Neuronal stem cell (in vitro differentiated cells): ENCODE measurements at regions not wholly inside any gene's neighbourhood (a gene's known extent, or its start where the extent isn't known, plus 50 kb on each side); places are given as distances from the start of the nearest gene placed in this dataset.
"Not testable (repeated sequence)": the region's sequence is repeated elsewhere in the genome, so short reads cannot be mapped to it uniquely, and the experiment has no call there.

Source experiments
- DNase-seq: peaks from one replicate; pipeline ENCODE4 v3.0.0-alpha.2; 2013; ENCODE audit warnings: low spot score
- H2AFZ ChIP-seq: one replicate; pipeline ENCODE4 v1.6.1; 2013; ENCODE audit warnings: mild to moderate bottlenecking, low read length, inconsistent platforms
- H2AK5ac ChIP-seq: 2 replicates; pipeline ENCODE4 v1.6.1; 2013; ENCODE audit warnings: low read depth, mild to moderate bottlenecking, inconsistent platforms, low read length, moderate library complexity, mixed read lengths
- H2BK120ac ChIP-seq: 2 replicates; pipeline ENCODE4 v1.6.1; 2013; ENCODE audit warnings: low read depth, mild to moderate bottlenecking, inconsistent platforms, low read length, moderate library complexity, mixed read lengths
- H2BK12ac ChIP-seq: one replicate; pipeline ENCODE4 v1.6.1; 2013; ENCODE audit warnings: low read length, inconsistent platforms
- H2BK15ac ChIP-seq: 2 replicates; pipeline ENCODE4 v1.6.1; 2013; ENCODE audit warnings: mild to moderate bottlenecking, low read length, inconsistent platforms, mixed read lengths
- H2BK5ac ChIP-seq: one replicate; pipeline ENCODE4 v1.6.1; 2013; ENCODE audit warnings: inconsistent platforms, mild to moderate bottlenecking, low read length, moderate library complexity
- H3K14ac ChIP-seq: one replicate; pipeline ENCODE4 v1.6.1; 2013; ENCODE audit warnings: low read length, inconsistent platforms
- H3K18ac ChIP-seq: 2 replicates; pipeline ENCODE4 v1.6.1; 2013; ENCODE audit warnings: low read length, inconsistent platforms
- H3K23ac ChIP-seq: 2 replicates; pipeline ENCODE4 v1.6.1; 2013; ENCODE audit warnings: low read depth, mild to moderate bottlenecking, mixed read lengths, low read length, inconsistent platforms; ENCODE audit not compliant: poor library complexity
- H3K27ac ChIP-seq: replicated peaks from 3 replicates; pipeline ENCODE4 v1.5.1; 2013; ENCODE audit warnings: low read length, inconsistent platforms
- H3K27me3 ChIP-seq, 3 experiments: 2 replicates each; pipeline ENCODE4 v1.6.1; 2013; ENCODE audit warnings: low read length in 3 of 3, mild to moderate bottlenecking in 2 of 3, inconsistent platforms in 1 of 3, low read depth in 1 of 3, mixed read lengths in 1 of 3, moderate library complexity in 1 of 3; ENCODE audit not compliant: control insufficient read depth in 3 of 3, insufficient read depth in 3 of 3
- H3K36me3 ChIP-seq, 2 donors: replicated peaks in 1 of 2; 2 replicates each; pipeline ENCODE4 v1.6.1; 2013; ENCODE audit warnings: low read length in 2 of 2; ENCODE audit not compliant: control insufficient read depth in 2 of 2, insufficient read depth in 2 of 2
- H3K4ac ChIP-seq: 2 replicates; pipeline ENCODE4 v1.6.1; 2013; ENCODE audit warnings: inconsistent platforms, mild to moderate bottlenecking, low read length, moderate library complexity
- H3K4me1 ChIP-seq, 2 donors: 1 replicate in 1 of 2; 2 replicates in 1 of 2; pipeline ENCODE4 v1.6.1; 2013; ENCODE audit warnings: low read length in 2 of 2, low read depth in 1 of 2; ENCODE audit not compliant: control insufficient read depth in 2 of 2, insufficient read depth in 1 of 2
- H3K4me2 ChIP-seq: one replicate; pipeline ENCODE4 v1.6.1; 2013; ENCODE audit warnings: mild to moderate bottlenecking, low read length, inconsistent platforms; ENCODE audit not compliant: insufficient read depth, poor library complexity, severe bottlenecking
- H3K4me3 ChIP-seq, 2 donors: 2 replicates each; pipeline ENCODE4 v1.5.1; 2013; ENCODE audit warnings: low read length in 2 of 2, mild to moderate bottlenecking in 2 of 2, inconsistent platforms in 1 of 2, moderate library complexity in 1 of 2
- H3K79me1 ChIP-seq: one replicate; pipeline ENCODE4 v1.6.1; 2013; ENCODE audit warnings: low read depth, mild to moderate bottlenecking, inconsistent platforms, low read length, moderate library complexity
- H3K9ac ChIP-seq: one replicate; pipeline ENCODE4 v1.6.1; 2013; ENCODE audit warnings: mild to moderate bottlenecking, low read depth, low read length, inconsistent platforms; ENCODE audit not compliant: poor library complexity
- H3K9me3 ChIP-seq, 2 donors: replicated peaks in 1 of 2; 2 replicates each; pipeline versions ENCODE3 to v1.6.1; 2013; ENCODE audit warnings: low read length in 2 of 2, mild to moderate bottlenecking in 2 of 2, inconsistent platforms in 1 of 2, low read depth in 1 of 2, mixed read lengths in 1 of 2, moderate library complexity in 1 of 2; ENCODE audit not compliant: control insufficient read depth in 2 of 2, insufficient read depth in 1 of 2
- H4K8ac ChIP-seq: one replicate; pipeline ENCODE4 v1.6.1; 2013; ENCODE audit warnings: low read depth, mild to moderate bottlenecking, inconsistent platforms, low read length, moderate library complexity
- H4K91ac ChIP-seq: one replicate; pipeline ENCODE4 v1.6.1; 2013; ENCODE audit warnings: low read length, low read depth, mild to moderate bottlenecking, inconsistent platforms; ENCODE audit not compliant: poor library complexity
- WGBS, 2 donors: extraction: QIAGEN DNeasy Blood & Tissue Kit; methylation state at CpG; one replicate each; pipeline ENCODE4 v1.1.7; 2013; ENCODE audit warnings: missing lambda C conversion rate in 2 of 2, mixed read lengths in 1 of 2; ENCODE audit not compliant: insufficient read length in 2 of 2, insufficient replicate concordance in 1 of 2; ENCODE audit errors: extremely low coverage in 2 of 2; 5-methylcytosine and 5-hydroxymethylcytosine counted together

DNA sequence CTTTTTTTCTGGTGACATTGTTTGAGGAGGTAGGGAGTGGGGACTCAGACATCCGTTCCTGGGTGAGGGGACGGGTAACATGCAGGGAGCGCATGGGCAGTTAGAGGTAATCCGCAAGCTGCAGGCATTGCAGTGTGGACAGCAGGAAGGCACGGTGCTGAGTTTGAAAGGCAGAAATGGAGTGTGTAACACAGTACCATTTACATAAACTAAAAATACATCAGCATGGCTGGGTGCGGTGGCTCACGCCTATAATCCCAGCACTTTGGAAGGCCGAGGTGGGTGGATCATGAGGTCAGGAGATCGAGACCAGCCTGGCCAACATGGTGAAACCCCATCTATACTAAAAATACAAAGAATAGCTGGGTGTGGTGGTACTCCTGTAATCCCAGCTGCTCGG, 109.3 kb upstream of the EXOC2 start:
- not testable (repeated sequence) for H3K9me3 ChIP-seq, H3K4ac ChIP-seq, H2BK12ac ChIP-seq, H3K4me2 ChIP-seq, H2AK5ac ChIP-seq, H3K4me1 ChIP-seq, DNase-seq, H3K14ac ChIP-seq, H3K79me1 ChIP-seq, H3K18ac ChIP-seq, H4K91ac ChIP-seq, H3K4me3 ChIP-seq, H2BK15ac ChIP-seq, H3K36me3 ChIP-seq, H3K27me3 ChIP-seq, H3K27ac ChIP-seq, H3K23ac ChIP-seq, H2BK120ac ChIP-seq, H2BK5ac ChIP-seq, H4K8ac ChIP-seq, H3K9ac ChIP-seq, H2AFZ ChIP-seq
- no CpG with 5 or more reads among the region's 10 CpGs for WGBS, 2 donors

GRCh38 chr6:799769-800168, 106.8 kb upstream of the EXOC2 start:
- Histone ChIP-seq H3K27ac (no peak overlapping the region), H2AFZ (no peak overlapping the region), H2BK5ac (no peak overlapping the region), H2BK15ac (no peak overlapping the region), H3K4me3 (no peak overlapping the region), H3K9ac (no peak overlapping the region), H4K91ac (no peak overlapping the region), H4K8ac (no peak overlapping the region), H3K23ac (no peak overlapping the region), H3K4me2 (no peak overlapping the region), H2AK5ac (no peak overlapping the region), H2BK12ac (no peak overlapping the region), H3K4me1 (no peaks in the 10 kb centered on the region), H3K14ac (no peak overlapping the region), H3K27me3 (peaks cover 0 to 11% (median 0%) of the 10 kb centered on the region in 3 experiments), H2BK120ac (no peak overlapping the region), H3K18ac (no peak overlapping the region), H3K36me3 (no peaks in the 10 kb centered on the region), H3K9me3 (no peaks in the 10 kb centered on the region), H3K79me1 (no peaks in the 10 kb centered on the region), H3K4ac (no peak overlapping the region)
- no CpG with 5 or more reads among the region's 6 CpGs for WGBS, 2 donors
- DNase-seq = no peak

- no peak overlapping the region for H3K14ac ChIP-seq
These were observed 104.6 kb upstream of the EXOC2 start for GRCh38 chr6:797479-798077.

GRCh38 chr6:795046-795685, 102.2 kb upstream of the EXOC2 start:
- no peak overlapping the region for H2BK12ac ChIP-seq
- H3K4me1 ChIP-seq = no peaks in the 10 kb centered on the region
- H3K9me3 ChIP-seq = no peaks in the 10 kb centered on the region
- H2BK15ac ChIP-seq = no peak overlapping the region
- H3K27ac ChIP-seq = no peak overlapping the region
- H2AFZ ChIP-seq = no peak overlapping the region
- no peak overlapping the region for H2BK120ac ChIP-seq
- H3K9ac ChIP-seq = no peak overlapping the region
- no peak overlapping the region for H3K4me2 ChIP-seq
- H4K91ac ChIP-seq = no peak overlapping the region
- no peak overlapping the region for H3K18ac ChIP-seq
- no peak overlapping the region for H3K14ac ChIP-seq
- no peak overlapping the region for H3K4me3 ChIP-seq
- no peak overlapping the region for H3K23ac ChIP-seq
- no peaks in the 10 kb centered on the region for H3K79me1 ChIP-seq
- WGBS, 2 donors = no CpG with 5 or more reads among the region's 11 CpGs
- no peak for DNase-seq
- no peak overlapping the region for H4K8ac ChIP-seq
- H2BK5ac ChIP-seq = no peak overlapping the region
- H2AK5ac ChIP-seq = no peak overlapping the region
- no peaks in the 10 kb centered on the region for H3K36me3 ChIP-seq
- peaks cover 0 to 11% (median 0%) of the 10 kb centered on the region in 3 experiments for H3K27me3 ChIP-seq
- no peak overlapping the region for H3K4ac ChIP-seq

More at GRCh38 chr6:797479-798077, 104.6 kb upstream of the EXOC2 start:
- peak; percentile 39 for DNase-seq
- H3K9me3 ChIP-seq = no peaks in the 10 kb centered on the region
- no peak overlapping the region for H2AK5ac ChIP-seq
- H3K27ac ChIP-seq = no peak overlapping the region
- no peak overlapping the region for H2BK12ac ChIP-seq
- no peak overlapping the region for H3K4ac ChIP-seq
- H3K79me1 ChIP-seq = no peaks in the 10 kb centered on the region
- H3K27me3 ChIP-seq = peaks cover 0 to 11% (median 0%) of the 10 kb centered on the region in 3 experiments
- no peak overlapping the region for H4K8ac ChIP-seq
- no peak overlapping the region for H3K18ac ChIP-seq
- no peak overlapping the region for H2BK120ac ChIP-seq
- no peak overlapping the region for H3K4me3 ChIP-seq
- H3K9ac ChIP-seq = no peak overlapping the region
- H3K4me1 ChIP-seq = no peaks in the 10 kb centered on the region
- H3K23ac ChIP-seq = no peak overlapping the region
- no peak overlapping the region for H3K4me2 ChIP-seq
- no peak overlapping the region for H4K91ac ChIP-seq
- no CpG with 5 or more reads among the region's 5 CpGs for WGBS, 2 donors
- H3K36me3 ChIP-seq = no peaks in the 10 kb centered on the region
- no peak overlapping the region for H2BK15ac ChIP-seq
- H2BK5ac ChIP-seq = no peak overlapping the region
- no peak overlapping the region for H2AFZ ChIP-seq
